Left ventricle myocardium superior (tissue), 1 donor: ENCODE measurements at regions not wholly inside any gene's neighbourhood (a gene's known extent, or its start where the extent isn't known, plus 50 kb on each side); places are given as distances from the start of the nearest gene placed in this dataset.
"Not testable (repeated sequence)": the region's sequence is repeated elsewhere in the genome, so short reads cannot be mapped to it uniquely, and the experiment has no call there.

Experiments used
- ATAC-seq: fragments of 200-7000 bp; cut with Tn5 transposase; one replicate; pipeline ENCODE4 v1.9.1; 2020; ENCODE audit warnings: mild to moderate bottlenecking, moderate library complexity
- DNase-seq: peaks from one replicate; pipeline ENCODE4 v3.0.0-alpha.2; 2020
- intact Hi-C: fragments of 100-400 bp; cut with micrococcal nuclease; formaldehyde crosslinking; loops from one replicate; pipeline ENCODE4 v1.11.0; 2022
- donor health status: DM: no; HTN: yes; CAD: no; lungs with severe emphysema.

DNA sequence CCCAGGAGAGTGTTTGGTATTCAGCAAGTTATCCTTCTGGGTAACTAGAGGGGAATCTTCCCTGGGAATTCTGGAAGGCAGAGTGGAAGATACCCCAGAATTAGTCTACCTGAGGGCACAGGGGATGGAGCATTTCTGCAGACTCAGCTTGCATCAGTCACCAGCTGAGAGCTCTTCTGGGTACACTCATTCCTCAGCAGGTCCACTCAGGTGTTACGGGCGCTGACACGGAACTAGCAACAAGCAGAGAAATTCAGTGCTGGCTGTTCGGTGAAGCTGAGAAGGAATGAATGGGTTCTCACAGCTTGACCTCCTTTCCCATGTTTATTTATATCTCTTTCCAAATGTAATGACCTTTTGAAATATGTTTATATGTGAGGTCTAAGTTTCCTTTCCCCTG lies 106.0 kb upstream of the PNPLA4 start:
- no peak for DNase-seq
- intact Hi-C loops: no loop called here
- ATAC-seq: no peak

DNA sequence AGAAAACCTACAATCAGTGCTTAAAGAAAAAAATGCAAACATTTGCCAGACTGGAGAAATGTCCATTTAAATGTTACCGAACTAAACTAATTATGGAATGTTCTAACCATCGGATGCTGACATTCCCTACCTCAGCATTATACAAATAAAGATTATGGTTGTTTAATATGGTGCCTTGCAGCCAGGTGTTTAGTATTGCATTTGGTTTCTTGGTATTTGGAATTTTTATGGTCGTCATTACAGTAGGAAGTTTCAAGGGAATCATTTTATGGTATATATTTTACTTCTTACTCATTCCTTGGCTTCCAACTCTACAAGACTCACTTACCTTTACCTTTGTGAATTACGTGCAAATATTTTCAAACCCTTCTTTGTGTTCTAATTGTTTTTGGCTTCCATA lies 103.1 kb upstream of the PNPLA4 start:
- no peak for ATAC-seq
- intact Hi-C loops: no loop called here
- DNase-seq: no peak

DNA sequence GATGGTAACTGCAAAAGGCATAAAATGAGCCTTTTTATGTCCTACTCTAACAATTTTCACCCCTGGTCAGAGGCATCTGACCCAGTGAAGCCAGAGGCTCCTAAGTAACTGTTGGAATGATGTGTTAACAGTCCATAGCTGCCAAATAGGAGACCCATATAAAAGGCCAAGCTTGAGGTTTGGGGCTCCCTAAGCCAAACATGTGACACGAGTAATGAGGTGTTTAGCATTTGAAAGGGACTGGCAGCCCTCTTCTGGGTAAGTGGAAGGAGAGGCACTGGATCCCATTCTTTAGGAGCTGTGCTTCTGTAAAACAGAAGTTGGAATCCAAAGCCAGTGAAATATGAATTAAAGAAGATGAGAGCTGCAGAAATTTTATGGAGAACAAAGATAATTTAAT lies 100.6 kb upstream of the PNPLA4 start:
- intact Hi-C loops: no loop called here
- DNase-seq (no peak), ATAC-seq (peak; percentile 44)

DNA sequence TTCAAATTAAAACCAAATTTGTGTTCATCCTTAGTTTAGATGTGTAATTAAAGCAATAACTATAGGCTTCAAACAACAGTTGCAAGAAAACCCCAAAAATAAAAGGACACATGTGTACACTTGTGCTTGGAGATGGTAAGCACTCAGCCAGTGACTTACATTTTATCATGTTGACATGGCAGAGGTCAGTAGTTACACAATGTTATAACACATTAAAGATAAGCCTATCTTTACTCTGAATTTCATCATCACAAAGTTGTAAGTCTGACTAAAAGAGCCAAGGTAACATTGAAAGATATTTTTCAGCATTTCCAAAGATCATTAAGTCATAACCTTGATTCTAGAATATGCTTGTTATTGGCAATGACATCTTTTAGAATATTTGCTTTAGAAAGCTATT lies 98.5 kb upstream of the PNPLA4 start:
- peak; percentile 32 for ATAC-seq
- intact Hi-C loops: no loop called here
- DNase-seq: no peak

DNA sequence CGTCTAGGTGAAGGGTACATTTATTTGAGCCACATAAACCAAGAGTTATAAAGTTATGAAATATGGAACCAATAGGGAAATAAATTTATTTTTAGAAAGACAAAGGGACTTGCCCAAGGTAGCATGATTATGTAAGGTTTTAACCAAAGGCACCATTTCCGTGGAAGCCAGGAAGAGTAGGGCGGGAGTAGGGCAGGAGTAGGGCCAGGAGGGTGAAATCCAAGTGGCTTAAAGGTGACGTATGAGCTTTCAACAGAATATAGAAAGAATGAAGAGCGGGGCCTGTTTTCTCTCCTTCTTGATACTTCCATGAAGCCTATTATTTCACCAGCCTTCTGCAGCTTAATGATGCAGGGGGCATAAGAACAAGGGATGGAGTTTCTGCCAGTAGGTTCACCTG lies 91.7 kb upstream of the PNPLA4 start:
- intact Hi-C loops: no loop called here
- DNase-seq: no peak
- ATAC-seq: no peak

DNA sequence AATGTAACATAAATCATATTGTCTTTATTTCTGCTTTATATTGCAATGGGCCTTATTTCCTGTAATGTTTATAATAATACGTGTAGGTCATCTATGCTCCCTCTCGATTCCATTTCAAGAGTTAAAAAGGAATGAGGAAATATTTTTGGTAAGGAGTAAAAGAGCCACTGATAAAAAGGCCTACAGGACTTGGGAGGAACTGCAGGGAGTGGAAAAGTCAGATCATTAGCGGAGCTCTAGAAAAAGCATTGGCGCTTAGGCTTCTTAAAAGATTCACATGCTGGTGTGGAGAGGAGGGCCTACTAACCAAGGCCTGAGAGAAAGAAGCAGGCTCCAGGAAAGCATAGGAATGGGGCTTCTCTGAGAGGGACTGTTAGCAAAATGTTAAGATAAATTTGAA lies 82.9 kb upstream of the PNPLA4 start:
- no peak for ATAC-seq
- DNase-seq: no peak
- intact Hi-C loops: no loop called here

DNA sequence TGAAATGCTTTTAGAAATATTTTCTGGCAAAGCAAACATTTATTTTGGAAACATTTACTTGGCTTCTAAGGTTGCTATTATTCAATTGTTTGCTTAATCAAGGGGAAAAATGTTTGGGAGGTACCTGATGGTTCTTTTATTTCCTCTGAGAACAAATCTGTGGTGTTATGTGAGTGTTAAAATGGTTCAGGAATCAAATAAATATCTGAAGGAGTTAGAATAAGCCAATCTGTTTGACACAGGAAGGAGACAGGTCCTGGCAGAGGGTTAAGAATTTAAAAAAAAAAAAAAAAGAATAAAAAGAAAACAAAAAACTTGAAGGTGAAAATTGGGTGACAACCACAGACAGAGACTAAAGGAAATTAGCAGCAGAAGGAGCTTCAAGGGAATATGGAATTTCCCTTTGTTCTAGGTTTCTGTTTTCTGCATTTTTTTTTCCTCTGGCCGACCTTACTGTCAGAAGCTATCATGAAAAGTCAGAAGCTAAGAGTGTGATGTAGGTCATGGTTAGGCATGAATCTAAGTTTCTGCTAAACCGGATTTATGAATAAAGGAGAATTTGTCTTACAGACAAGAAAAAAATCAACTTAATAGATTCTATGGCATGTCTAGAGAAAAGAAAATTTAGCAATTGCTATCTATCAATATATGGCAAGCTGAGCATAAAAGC lies 78.6 kb upstream of the PNPLA4 start:
- no peak for ATAC-seq
- intact Hi-C loops: no loop called here

DNA sequence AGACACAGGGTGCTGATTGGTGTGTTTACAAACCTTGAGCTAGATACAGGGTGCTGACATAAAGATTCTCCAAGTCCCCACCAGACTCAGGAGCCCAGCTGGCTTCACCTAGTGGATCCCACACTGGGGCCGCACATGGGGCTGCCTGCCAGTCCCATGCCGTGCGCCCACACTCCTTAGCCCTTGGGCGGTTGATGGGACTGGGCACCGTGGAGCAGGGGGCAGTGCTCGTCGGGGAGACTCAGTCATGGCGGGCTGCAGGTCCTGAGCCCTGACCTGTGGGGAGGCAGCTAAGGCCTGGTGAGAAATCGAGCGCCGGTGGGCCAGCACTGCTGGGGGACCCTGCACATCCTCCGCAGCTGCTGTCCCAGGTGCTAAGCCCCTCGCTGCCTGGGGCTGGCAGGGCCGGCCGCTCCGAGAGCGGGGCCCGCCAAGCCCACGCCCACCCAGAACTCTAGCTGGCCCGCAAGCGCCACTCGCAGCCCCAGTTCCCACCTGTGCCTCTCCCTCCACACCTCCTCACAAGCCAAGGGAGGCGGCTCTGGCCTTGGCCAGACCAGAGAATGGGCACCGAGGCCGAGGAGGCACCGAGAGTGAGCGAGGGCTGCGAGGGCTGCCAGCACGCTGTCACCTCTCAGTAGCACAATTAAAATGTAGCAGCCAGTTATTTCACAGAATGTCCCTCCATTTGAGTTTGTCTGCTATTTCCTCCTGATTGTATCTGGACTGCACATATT lies 76.1 kb upstream of the PNPLA4 start:
- intact Hi-C loops: no loop called here
- DNase-seq: no peak
- ATAC-seq: no peak

More for the DNA sequence above, 78.6 kb upstream of the PNPLA4 start:
- no peak for DNase-seq

DNA sequence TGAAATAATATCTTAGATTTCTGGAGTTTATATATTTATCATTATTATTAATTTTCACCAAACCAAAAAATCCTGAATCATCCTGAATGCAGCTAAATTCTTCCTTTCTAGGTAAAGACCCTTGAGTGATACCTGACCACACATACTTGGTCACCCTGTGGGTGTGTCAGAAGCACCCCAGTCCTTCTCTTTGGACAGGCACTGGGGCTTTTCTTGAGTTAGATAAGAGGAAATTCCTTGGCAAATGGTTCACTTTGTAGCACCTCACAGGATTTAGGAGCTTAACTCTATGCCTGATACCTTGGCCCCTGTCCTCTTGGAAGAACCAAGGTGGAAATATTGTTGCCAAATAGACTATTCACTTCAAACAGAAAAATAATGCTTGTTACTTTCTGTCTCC lies 69.6 kb upstream of the PNPLA4 start:
- intact Hi-C loops: loop anchor here (5.0 kb wide), 1 partner anchor 740 kb away; no protein-coding TSS in a partner anchor
- ATAC-seq (no peak), DNase-seq (no peak)

DNA sequence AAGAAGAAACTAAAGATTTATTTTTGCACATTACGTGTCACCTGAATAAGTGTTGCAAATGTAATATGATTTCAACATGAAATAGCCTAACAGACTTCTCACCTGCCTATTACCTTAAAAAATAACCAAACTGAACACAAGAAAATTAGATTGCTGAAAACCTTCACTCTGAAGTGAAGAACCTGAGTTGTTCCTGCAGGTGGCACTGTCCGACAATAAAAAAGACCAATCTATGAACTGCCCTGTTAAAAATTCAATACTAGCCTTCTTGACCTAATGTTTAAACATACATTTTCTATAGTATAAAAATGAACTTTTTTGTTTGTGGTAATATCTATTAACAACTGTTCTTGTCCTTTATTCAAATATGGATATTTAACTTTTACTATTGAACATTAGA lies 69.2 kb upstream of the PNPLA4 start:
- no peak for ATAC-seq
- intact Hi-C loops: loop anchor here (5.0 kb wide), 1 partner anchor 741 kb away; no protein-coding TSS in a partner anchor
- no peak for DNase-seq

DNA sequence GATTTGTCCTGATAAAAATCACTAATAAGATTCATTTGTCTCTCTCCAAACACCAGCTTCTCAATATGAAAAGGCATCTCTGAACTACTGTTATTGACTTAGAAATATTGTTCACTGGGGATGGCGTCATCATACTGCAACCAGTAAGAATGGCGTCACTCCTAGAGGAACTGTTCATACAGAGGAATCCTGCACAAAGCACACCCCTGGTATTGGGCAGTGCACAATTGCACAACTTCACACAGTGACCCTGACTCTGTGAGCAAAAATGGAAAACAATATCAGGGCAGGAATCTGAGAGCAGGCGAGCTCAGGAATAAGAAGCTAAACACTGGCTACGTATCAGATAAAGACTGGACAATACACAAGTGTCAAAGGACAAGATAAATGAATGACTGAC lies 66.7 kb upstream of the PNPLA4 start:
- intact Hi-C loops: no loop called here
- DNase-seq: no peak
- no peak for ATAC-seq

DNA sequence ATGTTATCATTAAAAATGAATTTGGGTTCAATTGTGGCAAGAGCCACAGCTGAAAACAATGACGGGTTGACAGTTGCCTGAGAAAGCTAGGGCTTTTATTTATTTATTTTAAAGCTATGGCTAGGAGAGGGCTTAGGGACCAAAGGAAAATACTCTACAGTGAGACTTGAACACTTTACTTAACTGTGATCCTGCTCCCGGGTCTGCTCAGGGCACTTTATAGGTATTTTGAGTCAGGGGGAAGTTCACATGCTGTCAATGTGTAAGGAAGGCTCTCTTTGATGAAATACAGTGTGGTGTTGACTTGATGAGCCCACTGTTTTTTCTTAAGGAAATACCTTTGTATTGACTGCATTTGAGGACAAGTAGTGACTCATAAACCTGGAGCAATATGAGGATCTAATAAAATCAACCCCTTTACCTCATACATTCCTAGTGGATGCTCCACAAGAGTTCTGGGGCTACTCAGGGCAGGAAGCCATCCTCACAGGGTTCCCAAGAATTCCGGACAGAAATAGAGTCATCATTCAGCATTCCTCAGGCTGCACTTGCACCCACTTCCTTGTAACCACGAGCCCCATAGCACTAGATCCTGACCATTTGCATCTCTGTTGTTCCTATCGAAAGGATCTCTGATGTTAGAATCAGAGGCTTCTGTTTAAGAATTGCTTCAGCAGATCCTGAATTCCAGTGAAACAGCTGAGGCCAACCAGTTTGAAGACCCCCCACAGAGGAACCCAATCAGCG lies 61.0 kb upstream of the PNPLA4 start:
- intact Hi-C loops, ATAC-seq, DNase-seq: not testable (repeated sequence)

DNA sequence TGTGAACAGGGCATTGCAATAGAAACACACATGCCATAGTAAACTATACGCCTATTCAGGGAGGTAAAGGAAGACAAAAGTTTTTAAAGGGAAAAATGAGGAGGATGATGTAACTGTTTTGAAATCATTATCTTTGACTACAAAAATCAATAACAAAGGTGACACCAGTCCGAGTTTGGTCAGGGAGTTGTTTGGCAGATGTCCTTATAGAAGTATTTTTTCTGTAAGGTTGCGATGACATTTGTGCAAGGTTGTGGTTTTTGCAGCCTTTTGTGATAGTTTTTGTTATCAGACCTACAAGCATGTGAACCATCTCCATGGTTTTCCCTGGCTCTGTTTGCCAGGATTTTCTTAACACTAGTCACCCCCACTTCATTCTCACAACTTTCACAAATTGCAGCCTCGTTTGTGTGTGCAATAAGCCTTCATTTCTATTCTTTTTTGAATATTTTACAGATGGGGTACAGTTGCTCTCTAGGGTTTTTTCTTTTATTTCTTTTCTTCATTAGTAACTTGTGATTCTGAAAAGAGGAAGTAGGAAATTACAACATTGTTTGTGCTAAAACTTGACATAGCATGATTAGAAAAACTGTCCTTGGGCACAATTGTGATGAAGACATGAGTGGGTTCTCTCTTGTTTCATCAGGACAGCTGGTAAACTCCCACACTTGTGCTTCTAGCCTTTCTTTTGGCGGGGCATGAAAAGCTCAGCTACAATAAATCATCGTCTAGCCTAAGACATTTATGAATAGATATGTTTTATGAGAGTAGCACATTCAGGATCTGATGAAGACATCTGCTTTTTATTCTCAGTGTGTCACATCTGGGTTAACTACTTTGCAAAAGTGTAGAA lies 60.2 kb upstream of the PNPLA4 start:
- no peak for ATAC-seq
- intact Hi-C loops: no loop called here
- no peak for DNase-seq

DNA sequence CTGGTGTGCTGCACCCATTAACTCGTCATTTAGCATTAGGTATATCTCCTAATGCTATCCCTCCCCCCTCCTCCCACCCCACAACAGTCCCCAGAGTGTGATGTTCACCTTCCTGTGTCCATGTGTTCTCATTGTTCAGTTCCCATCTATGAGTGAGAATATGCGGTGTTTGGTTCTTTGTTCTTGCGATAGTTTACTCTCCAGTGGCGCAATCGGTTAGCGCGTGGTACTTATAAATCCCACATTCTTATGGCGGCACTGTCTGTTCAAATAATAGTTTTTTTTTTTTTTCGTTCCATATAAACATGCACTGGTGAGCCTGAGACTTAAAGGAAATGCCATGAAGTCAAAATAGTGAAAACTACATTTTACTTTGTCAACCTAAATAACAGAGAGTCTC lies 59.5 kb upstream of the PNPLA4 start:
- intact Hi-C loops, DNase-seq, ATAC-seq: not testable (repeated sequence)

DNA sequence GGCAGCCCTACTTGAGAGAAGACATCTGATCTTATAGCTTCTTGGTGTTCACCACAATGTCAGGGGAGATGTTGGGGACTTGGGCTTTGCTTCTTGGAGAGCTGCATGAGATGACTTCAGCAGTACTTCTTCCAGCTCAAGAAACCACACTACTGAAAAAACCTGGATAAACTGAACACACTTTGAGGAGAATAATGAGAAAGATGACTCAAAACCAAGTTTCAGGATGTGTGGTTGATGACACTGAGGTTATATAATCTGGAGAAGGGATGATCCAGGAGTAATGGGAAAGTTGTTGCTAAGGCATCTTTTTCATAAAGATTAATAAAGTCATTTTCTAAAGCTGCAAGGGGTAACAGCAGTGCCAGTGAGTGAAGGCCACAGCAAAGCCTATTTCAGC lies 58.4 kb upstream of the PNPLA4 start:
- intact Hi-C loops: no loop called here
- no peak for ATAC-seq
- no peak for DNase-seq

DNA sequence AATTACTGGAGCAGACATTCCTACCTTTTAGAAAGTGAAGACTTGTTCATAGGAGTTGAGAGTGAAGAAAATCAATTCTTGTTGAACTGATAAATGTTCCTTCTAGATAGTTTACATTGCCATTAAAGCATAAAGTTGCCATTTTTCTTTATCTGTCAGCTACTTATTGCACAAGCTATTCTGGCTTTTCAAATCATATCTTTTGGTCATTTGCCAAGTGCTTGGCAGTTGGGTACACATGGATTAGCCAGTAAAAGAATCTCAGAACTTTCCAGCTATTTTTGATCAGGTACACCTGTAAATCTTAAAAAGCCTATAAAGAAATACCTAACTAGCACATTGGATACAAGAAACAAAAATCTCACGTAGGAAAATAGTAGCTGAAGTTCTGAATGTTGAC lies 56.4 kb upstream of the PNPLA4 start:
- DNase-seq (no peak), ATAC-seq (no peak)
- intact Hi-C loops: no loop called here
